Urinary bladder (tissue), 3 donors: ENCODE measurements at regions not wholly inside any gene's neighbourhood (a gene's known extent, or its start where the extent isn't known, plus 50 kb on each side); places are given as distances from the start of the nearest gene placed in this dataset.

Source experiments
- DNase-seq: peaks from one replicate; pipeline ENCODE4 v3.0.0-alpha.2; 2015; ENCODE audit errors: extremely low spot score
- H3K27ac ChIP-seq: one replicate; pipeline ENCODE4 v1.5.1; 2013; ENCODE audit warnings: low read depth, mild to moderate bottlenecking, moderate library complexity
- H3K36me3 ChIP-seq: one replicate; pipeline ENCODE4 v1.6.1; 2013; ENCODE audit warnings: mild to moderate bottlenecking, moderate library complexity; ENCODE audit not compliant: insufficient read depth
- H3K4me1 ChIP-seq: one replicate; pipeline ENCODE4 v1.6.1; 2013; ENCODE audit warnings: mild to moderate bottlenecking, moderate library complexity; ENCODE audit not compliant: insufficient read depth
- H3K4me3 ChIP-seq: one replicate; pipeline ENCODE4 v1.5.1; 2013; ENCODE audit warnings: low read depth, low read length
- WGBS: extraction: QIAGEN DNeasy Blood & Tissue Kit; methylation state at CpG from one replicate; pipeline ENCODE4 v1.1.7; 2013; 5-methylcytosine and 5-hydroxymethylcytosine counted together
- donor health status: healthy with polysubstance abuse.
- donor health status: healthy.

GRCh38 chr3:159131376-159131775 lies 329.5 kb downstream of the MFSD1 start:
- H3K27ac ChIP-seq, result no peak overlapping the region
- H3K4me1 ChIP-seq, result no peaks in the 10 kb centered on the region
- DNase-seq, result no peak
- no peak overlapping the region for H3K4me3 ChIP-seq
- no peaks in the 10 kb centered on the region for H3K36me3 ChIP-seq

- Histone ChIP-seq H3K36me3 (no peaks in the 10 kb centered on the region), H3K4me3 (no peak overlapping the region), H3K4me1 (no peaks in the 10 kb centered on the region), H3K27ac (no peak overlapping the region)
- WGBS, result 61% methylated on average over 3 of the region's 3 CpGs
- DNase-seq, result no peak
Measured at GRCh38 chr3:159137949-159138348, 336.1 kb downstream of the MFSD1 start.

DNA sequence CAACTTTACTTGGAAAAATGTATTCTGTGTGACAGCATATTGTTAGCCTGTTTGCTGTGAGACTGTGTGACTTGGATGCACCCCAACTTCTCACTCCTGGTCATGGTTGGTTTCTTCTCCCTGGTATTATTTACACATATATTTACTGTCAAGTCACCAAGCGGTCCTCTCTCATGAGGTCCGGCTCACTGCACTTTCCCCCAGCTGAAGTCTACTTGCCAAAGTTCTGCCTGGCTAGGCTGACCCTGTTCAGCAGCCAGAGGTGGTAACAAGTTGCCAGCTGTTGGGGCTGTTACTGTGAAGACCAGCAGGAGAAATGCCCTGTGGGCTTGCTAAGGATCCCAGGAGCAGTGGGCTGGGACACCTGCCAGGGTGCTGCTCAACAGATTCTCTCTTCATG lies 337.5 kb downstream of the MFSD1 start:
- DNase-seq, result no peak
- Histone ChIP-seq H3K4me1 (no peaks in the 10 kb centered on the region), H3K4me3 (no peak overlapping the region), H3K27ac (no peak overlapping the region), H3K36me3 (no peaks in the 10 kb centered on the region)
- 90% methylated on average over 2 of the region's 2 CpGs for WGBS

GRCh38 chr3:159144472-159144871 lies 342.6 kb downstream of the MFSD1 start:
- H3K27ac ChIP-seq, result no peak overlapping the region
- H3K4me1 ChIP-seq, result no peaks in the 10 kb centered on the region
- no peaks in the 10 kb centered on the region for H3K36me3 ChIP-seq
- 69% methylated on average over 2 of the region's 2 CpGs for WGBS
- H3K4me3 ChIP-seq, result no peak overlapping the region
- no peak for DNase-seq

DNA sequence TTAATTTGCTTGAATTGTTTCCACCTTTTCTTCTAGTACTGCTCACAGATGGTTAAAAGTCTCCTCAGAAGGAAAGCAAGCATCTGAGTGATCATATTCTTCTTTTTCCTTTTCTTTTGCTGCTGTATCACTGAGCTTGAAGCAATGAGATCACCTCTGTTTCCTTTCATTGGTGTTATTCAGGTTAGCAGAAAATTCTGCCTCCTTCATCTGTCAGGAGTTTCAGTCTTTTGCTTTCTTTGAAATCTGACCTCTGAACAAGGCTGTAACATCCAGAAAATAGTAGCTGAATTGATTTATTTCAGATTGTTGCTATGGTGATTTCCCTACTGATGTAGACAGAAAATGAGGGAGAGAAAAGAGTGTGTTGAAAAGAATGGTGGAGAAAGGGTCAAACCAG lies 343.0 kb downstream of the MFSD1 start:
- no peak for DNase-seq
- no peak overlapping the region for H3K4me3 ChIP-seq
- H3K4me1 ChIP-seq, result no peaks in the 10 kb centered on the region
- no peaks in the 10 kb centered on the region for H3K36me3 ChIP-seq
- H3K27ac ChIP-seq, result no peak overlapping the region

GRCh38 chr3:159146392-159146791 lies 344.5 kb downstream of the MFSD1 start:
- Histone ChIP-seq H3K27ac (no peak overlapping the region), H3K4me1 (no peaks in the 10 kb centered on the region), H3K4me3 (no peak overlapping the region), H3K36me3 (no peaks in the 10 kb centered on the region)
- DNase-seq, result no peak
- 81% methylated on average over 3 of the region's 3 CpGs for WGBS

DNA sequence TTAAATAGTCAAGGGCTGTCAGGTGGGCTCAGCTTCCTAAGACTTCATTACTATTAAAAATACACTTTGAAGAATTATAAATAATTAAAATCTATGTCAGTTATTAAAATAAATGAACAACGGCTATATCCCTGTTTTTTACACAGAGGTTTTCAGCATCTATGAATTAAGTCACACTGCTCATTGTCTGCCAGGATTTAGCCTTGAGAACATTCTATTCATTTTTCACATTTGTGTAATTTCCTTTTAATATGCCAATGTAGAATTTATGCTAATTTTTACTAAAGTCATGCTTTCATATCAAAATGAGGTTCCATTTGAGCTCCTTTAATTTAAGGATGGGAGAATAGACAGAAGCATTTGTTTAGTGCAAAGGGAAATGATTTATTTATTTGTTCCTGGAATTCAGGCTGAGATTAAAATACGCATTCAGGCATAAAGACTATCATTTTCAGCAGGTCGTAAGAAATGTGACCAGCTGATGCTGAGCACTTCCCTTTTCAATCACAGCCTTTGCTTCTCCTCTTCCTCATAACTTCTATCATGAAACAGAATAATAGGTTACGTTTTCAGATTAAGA lies 345.1 kb downstream of the MFSD1 start:
- H3K4me3 ChIP-seq, result no peak overlapping the region
- no peaks in the 10 kb centered on the region for H3K4me1 ChIP-seq
- 53% methylated on average over 4 of the region's 4 CpGs for WGBS
- no peak overlapping the region for H3K27ac ChIP-seq
- DNase-seq, result no peak
- H3K36me3 ChIP-seq, result no peaks in the 10 kb centered on the region

DNA sequence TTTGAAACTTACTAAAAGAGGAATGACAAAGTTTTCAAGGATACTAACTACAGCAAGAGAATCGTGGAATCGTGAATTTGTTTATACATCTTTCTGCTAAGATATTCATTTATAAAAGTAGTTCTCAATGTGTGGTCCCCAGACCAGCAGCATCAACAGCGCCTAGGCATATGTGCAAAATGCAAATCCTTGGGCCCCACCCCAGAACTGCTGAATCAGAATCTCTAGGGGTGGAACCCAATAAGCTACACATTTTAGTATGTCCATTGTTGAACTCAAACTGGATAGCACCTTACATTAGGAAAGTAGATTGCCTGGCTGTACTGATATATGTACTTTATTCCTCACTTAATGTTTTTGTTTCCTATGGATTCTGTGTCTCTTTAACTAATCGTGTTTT lies 346.0 kb downstream of the MFSD1 start:
- WGBS, result 81% methylated on average over 4 of the region's 4 CpGs
- Histone ChIP-seq H3K27ac (no peak overlapping the region), H3K4me3 (no peak overlapping the region), H3K36me3 (no peaks in the 10 kb centered on the region), H3K4me1 (no peaks in the 10 kb centered on the region)
- no peak for DNase-seq

- H3K4me1 ChIP-seq, result no peaks in the 10 kb centered on the region
- WGBS, result 76% methylated on average over 1 of the region's 1 CpG
- H3K27ac ChIP-seq, result no peak overlapping the region
- no peak overlapping the region for H3K4me3 ChIP-seq
- no peaks in the 10 kb centered on the region for H3K36me3 ChIP-seq
- DNase-seq, result no peak
Measured at GRCh38 chr3:159148466-159148865, 346.6 kb downstream of the MFSD1 start.

GRCh38 chr3:159149131-159149530 lies 347.3 kb downstream of the MFSD1 start:
- DNase-seq, result no peak
- WGBS, result 82% methylated on average over 7 of the region's 7 CpGs

GRCh38 chr3:159149633-159150032 lies 347.8 kb downstream of the MFSD1 start:
- no peak overlapping the region for H3K4me3 ChIP-seq
- H3K36me3 ChIP-seq, result no peaks in the 10 kb centered on the region
- 70% methylated on average over 1 of the region's 1 CpG for WGBS
- no peak for DNase-seq
- H3K27ac ChIP-seq, result no peak overlapping the region
- H3K4me1 ChIP-seq, result no peaks in the 10 kb centered on the region

More at GRCh38 chr3:159149131-159149530, 347.3 kb downstream of the MFSD1 start:
- Histone ChIP-seq H3K4me1 (no peaks in the 10 kb centered on the region), H3K27ac (no peak overlapping the region), H3K4me3 (no peak overlapping the region), H3K36me3 (no peaks in the 10 kb centered on the region)

GRCh38 chr3:159150180-159150579 lies 348.3 kb downstream of the MFSD1 start:
- no peaks in the 10 kb centered on the region for H3K4me1 ChIP-seq
- H3K36me3 ChIP-seq, result no peaks in the 10 kb centered on the region
- H3K27ac ChIP-seq, result no peak overlapping the region
- H3K4me3 ChIP-seq, result no peak overlapping the region
- no peak for DNase-seq
- WGBS, result 82% methylated on average over 3 of the region's 3 CpGs

DNA sequence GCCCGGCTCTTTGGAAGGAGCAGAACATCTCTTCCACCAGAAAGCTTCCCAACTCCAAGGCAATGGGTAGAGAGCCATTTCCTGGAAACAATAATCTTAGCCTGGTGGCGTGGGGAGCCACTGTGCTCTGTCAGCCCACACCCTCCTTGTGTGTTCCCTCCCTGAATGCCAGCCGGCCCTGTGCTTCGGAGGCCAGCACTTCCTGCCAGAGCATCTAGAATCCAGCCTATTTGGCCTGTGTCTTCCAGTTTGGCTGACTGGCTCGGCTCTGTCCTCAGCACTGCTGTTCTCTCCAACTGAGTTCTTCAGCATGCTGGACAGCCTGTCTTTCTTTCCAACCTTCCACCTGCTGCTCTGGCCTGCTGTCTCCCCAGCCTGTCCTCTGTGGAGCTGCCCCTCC lies 349.3 kb downstream of the MFSD1 start:
- Histone ChIP-seq H3K4me3 (no peak overlapping the region), H3K4me1 (no peaks in the 10 kb centered on the region), H3K27ac (no peak overlapping the region), H3K36me3 (no peaks in the 10 kb centered on the region)
- WGBS, result 58% methylated on average over 5 of the region's 5 CpGs
- no peak for DNase-seq

DNA sequence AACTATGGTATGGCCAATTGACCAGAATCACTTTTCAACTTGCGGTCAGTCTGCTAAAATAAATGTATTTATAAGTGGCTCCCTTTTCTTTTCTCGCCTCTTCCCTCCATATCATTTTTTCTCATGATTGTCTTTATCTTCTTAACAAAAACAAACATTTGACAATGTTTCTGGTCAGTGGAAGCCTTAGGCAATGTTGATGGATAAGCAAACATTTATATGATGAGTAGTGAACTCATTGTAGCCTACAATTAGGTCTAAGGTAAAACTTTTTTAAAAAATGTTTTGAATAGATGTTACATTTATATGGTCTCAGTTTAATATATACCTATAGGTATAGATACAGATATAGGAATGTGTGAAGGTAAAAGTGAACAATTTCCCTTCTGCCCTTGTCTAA lies 355.4 kb downstream of the MFSD1 start:
- Histone ChIP-seq H3K36me3 (no peaks in the 10 kb centered on the region), H3K4me3 (no peak overlapping the region), H3K27ac (no peak overlapping the region), H3K4me1 (no peaks in the 10 kb centered on the region)
- whole genome bisulfite sequencing, result 91% methylated on average over 2 of the region's 2 CpGs
- no peak for DNase-seq

DNA sequence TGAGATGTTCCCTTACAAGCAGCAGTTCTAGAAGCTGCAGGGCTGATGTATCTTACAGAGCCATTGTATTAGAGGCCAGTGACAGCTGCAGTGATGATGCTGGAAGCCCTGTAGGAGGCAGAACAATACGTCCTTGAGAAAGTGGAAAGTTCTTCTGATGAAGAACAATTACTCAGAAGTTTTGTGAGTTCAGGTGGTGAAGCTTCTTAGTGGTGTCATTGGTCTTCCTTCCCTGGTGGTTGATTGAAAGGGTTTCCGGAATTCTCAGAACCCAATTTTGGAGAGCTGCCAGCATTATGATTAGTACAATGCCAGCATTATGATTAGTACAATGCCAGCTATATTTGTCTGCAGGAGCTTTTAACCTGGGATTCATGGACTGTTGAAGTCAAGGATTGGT lies 356.4 kb downstream of the MFSD1 start:
- no peak for DNase-seq
- WGBS, result 62% methylated on average over 2 of the region's 2 CpGs
- H3K4me3 ChIP-seq, result no peak overlapping the region
- H3K27ac ChIP-seq, result no peak overlapping the region
- no peaks in the 10 kb centered on the region for H3K36me3 ChIP-seq
- H3K4me1 ChIP-seq, result no peaks in the 10 kb centered on the region
